Activated CD8-positive, alpha-beta T cell treated with anti-CD3 and anti-CD28 coated beads for 36 hours (primary cell): ENCODE measurements at regions not wholly inside any gene's neighbourhood (a gene's known extent, or its start where the extent isn't known, plus 50 kb on each side); places are given as distances from the start of the nearest gene placed in this dataset.

Experiments
- ATAC-seq: fragments of 200-7000 bp; cut with Tn5 transposase; one replicate; pipeline ENCODE4 v1.10.0; 2021; ENCODE audit warnings: mild to moderate bottlenecking, moderate library complexity
- CTCF ChIA-PET: fragments of 350-600 bp; sonication (Branson Sonifier 250); formaldehyde crosslinking; loops from one replicate; lab custom pipeline; 2021; ENCODE audit warnings: antibody characterized with exemption; lab: Charles Lee
- POLR2A ChIA-PET: fragments of 350-600 bp; sonication (Branson Sonifier 250); formaldehyde crosslinking; loops from one replicate; lab custom pipeline; 2021; ENCODE audit warnings: antibody characterized with exemption; lab: Charles Lee
- DNase-seq: peaks from one replicate; pipeline ENCODE4 v3.0.0-alpha.2; 2020
- H3K27ac Mint-ChIP-seq: one replicate; pipeline ENCODE4 v1.8.0; 2021; ENCODE audit warnings: mild to moderate bottlenecking, mixed read lengths
- H3K27me3 Mint-ChIP-seq: one replicate; pipeline ENCODE4 v1.8.0; 2021; ENCODE audit warnings: mixed read lengths
- H3K36me3 Mint-ChIP-seq: one replicate; pipeline ENCODE4 v1.8.0; 2021; ENCODE audit warnings: low read depth, mixed read lengths
- H3K4me1 Mint-ChIP-seq: one replicate; pipeline ENCODE4 v1.8.0; 2021; ENCODE audit warnings: low read depth, mixed read lengths
- H3K4me3 Mint-ChIP-seq: one replicate; pipeline ENCODE4 v1.8.0; 2021; ENCODE audit warnings: mild to moderate bottlenecking, moderate library complexity, mixed read lengths
- H3K9me3 Mint-ChIP-seq: one replicate; pipeline ENCODE4 v1.8.0; 2021; ENCODE audit warnings: mixed read lengths
- CTCF ChIP-seq: fragments of 200-600 bp; IDR thresholded peaks from one replicate; pipeline ENCODE4 v1.8.0; 2022; ENCODE audit warnings: antibody characterized with exemption, mild to moderate bottlenecking
- intact Hi-C: fragments of 100-400 bp; cut with micrococcal nuclease; formaldehyde crosslinking; loops from one replicate; pipeline ENCODE4 v1.10.0; 2022

- no peak overlapping the region for H3K27ac Mint-ChIP-seq
These were observed 527.8 kb downstream of the KCTD16 start for GRCh38 chr5:144698484-144698883.

GRCh38 chr5:144697847-144698262 lies 527.2 kb downstream of the KCTD16 start:
- H3K4me3 Mint-ChIP-seq, result no peak overlapping the region
- intact Hi-C loops, result no loop called here
- no peaks in the 10 kb centered on the region for H3K4me1 Mint-ChIP-seq
- DNase-seq (no peak), ATAC-seq (no peak)
- H3K9me3 Mint-ChIP-seq, result peaks cover 2% of the 10 kb centered on the region
- ChIA-PET CTCF (no interaction called here), POLR2A (no interaction called here)
- TF ChIP-seq CTCF, result no peak
- H3K27me3 Mint-ChIP-seq, result no peaks in the 10 kb centered on the region
- H3K36me3 Mint-ChIP-seq, result no peaks in the 10 kb centered on the region
- H3K27ac Mint-ChIP-seq, result no peak overlapping the region

More at GRCh38 chr5:144698484-144698883, 527.8 kb downstream of the KCTD16 start:
- no peaks in the 10 kb centered on the region for H3K4me1 Mint-ChIP-seq
- no peaks in the 10 kb centered on the region for H3K9me3 Mint-ChIP-seq
- ChIA-PET CTCF (no interaction called here), POLR2A (no interaction called here)
- H3K4me3 Mint-ChIP-seq, result no peak overlapping the region
- ATAC-seq (no peak), DNase-seq (no peak)
- no peaks in the 10 kb centered on the region for H3K36me3 Mint-ChIP-seq
- no peaks in the 10 kb centered on the region for H3K27me3 Mint-ChIP-seq
- no peak for TF ChIP-seq CTCF
- intact Hi-C loops, result no loop called here

DNA sequence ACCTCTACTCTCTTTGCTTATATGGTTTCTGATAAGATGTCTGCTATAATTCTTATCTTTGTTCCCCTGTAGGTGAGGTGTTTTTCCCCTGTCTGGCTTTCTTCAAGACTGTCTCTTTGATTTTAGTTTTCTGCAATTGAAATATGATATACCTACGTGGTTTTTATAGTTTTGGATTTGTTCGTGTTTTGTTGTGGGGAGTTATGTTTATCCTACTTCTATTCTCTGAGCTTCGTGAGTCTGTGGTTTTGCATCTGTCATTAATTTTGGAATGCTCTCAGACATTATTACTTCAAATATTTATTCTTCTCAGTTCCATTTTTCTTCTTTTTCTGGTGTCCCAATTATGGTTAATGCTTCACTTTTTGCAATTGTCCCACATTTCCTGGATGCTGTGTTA lies 521.3 kb downstream of the KCTD16 start:
- no peaks in the 10 kb centered on the region for H3K4me1 Mint-ChIP-seq
- no peaks in the 10 kb centered on the region for H3K36me3 Mint-ChIP-seq
- H3K9me3 Mint-ChIP-seq, result peaks cover 2% of the 10 kb centered on the region
- no peak overlapping the region for H3K27ac Mint-ChIP-seq
- no peaks in the 10 kb centered on the region for H3K27me3 Mint-ChIP-seq
- ATAC-seq (no peak), DNase-seq (no peak)
- H3K4me3 Mint-ChIP-seq, result no peak overlapping the region
- ChIA-PET CTCF (no interaction called here), POLR2A (no interaction called here)
- no peak for TF ChIP-seq CTCF
- intact Hi-C loops, result no loop called here

- ChIA-PET POLR2A (no interaction called here), CTCF (no interaction called here)
- intact Hi-C loops, result no loop called here
- TF ChIP-seq CTCF, result no peak
- no peak for ATAC-seq
- DNase-seq, result no peak
- Mint-ChIP-seq H3K36me3 (no peaks in the 10 kb centered on the region), H3K4me1 (no peaks in the 10 kb centered on the region), H3K9me3 (peaks cover 2% of the 10 kb centered on the region), H3K4me3 (no peak overlapping the region), H3K27ac (no peak overlapping the region), H3K27me3 (no peaks in the 10 kb centered on the region)
These were observed 514.2 kb downstream of the KCTD16 start for GRCh38 chr5:144684899-144685298.

DNA sequence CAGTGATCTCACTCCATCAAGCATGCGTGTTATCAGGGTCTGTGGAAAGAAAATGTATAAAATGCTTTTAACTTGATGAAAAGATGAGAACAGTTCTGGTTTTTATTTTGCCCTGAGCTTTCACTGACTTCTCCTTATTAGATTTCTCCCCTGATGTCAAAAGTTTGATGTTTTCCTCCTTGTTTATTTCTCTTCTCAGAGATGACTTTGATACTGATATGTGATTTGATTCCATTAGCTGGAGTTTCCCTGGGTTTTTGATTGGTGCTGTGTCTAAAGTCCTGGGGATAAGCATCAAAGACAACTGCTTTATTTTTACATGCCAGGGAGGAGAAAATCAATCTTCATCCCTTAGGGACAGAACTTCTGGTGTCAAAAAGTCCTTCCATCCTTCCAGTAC lies 510.0 kb downstream of the KCTD16 start:
- no peak for TF ChIP-seq CTCF
- Mint-ChIP-seq H3K36me3 (no peaks in the 10 kb centered on the region), H3K9me3 (peaks cover 2% of the 10 kb centered on the region), H3K4me1 (no peaks in the 10 kb centered on the region), H3K27ac (no peak overlapping the region), H3K4me3 (no peak overlapping the region), H3K27me3 (no peaks in the 10 kb centered on the region)
- ChIA-PET CTCF (no interaction called here), POLR2A (no interaction called here)
- DNase-seq, result no peak
- no peak for ATAC-seq
- intact Hi-C loops, result no loop called here
